A673 (cell line): ENCODE measurements at regions not wholly inside any gene's neighbourhood (a gene's known extent, or its start where the extent isn't known, plus 50 kb on each side); places are given as distances from the start of the nearest gene placed in this dataset.

Experiments used
- BruUV-seq: library from RNA; stranded (reverse); fragments of 400-500 nt; replicated peaks from 2 replicates; lab custom pipeline; 2021; lab: Mats Ljungman, UMichigan
- CTCF ChIA-PET: fragments of 300-600 bp; sonication (Branson Sonifier 250); formaldehyde crosslinking; loops from one replicate; lab custom pipeline; 2022; ENCODE audit warnings: antibody characterized with exemption; lab: Charles Lee
- POLR2A ChIA-PET: fragments of 300-600 bp; sonication (Branson Sonifier 250); formaldehyde crosslinking; loops from one replicate; lab custom pipeline; 2022; ENCODE audit warnings: antibody characterized with exemption; ENCODE audit not compliant: low non-redundant PET; lab: Charles Lee
- DNase-seq: peaks from one replicate; pipeline ENCODE4 v3.0.0-alpha.2; 2015; ENCODE audit warnings: low spot score
- H3K27ac ChIP-seq: fragments of 200-600 bp; sonication (generic); 2 replicates; pipeline ENCODE4 v1.5.1; 2016; ENCODE audit warnings: mixed run types, low read depth, mild to moderate bottlenecking, mixed read lengths, antibody characterized with exemption, low read length; ENCODE audit not compliant: poor library complexity, severe bottlenecking
- H3K27me3 ChIP-seq: fragments of 200-600 bp; sonication (generic); replicated peaks from 2 replicates; pipeline ENCODE4 v1.6.1; 2017; ENCODE audit warnings: mixed run types, low read depth, mild to moderate bottlenecking, mixed read lengths, antibody characterized with exemption, low read length; ENCODE audit not compliant: insufficient read depth, poor library complexity
- H3K36me3 ChIP-seq: fragments of 200-600 bp; sonication (generic); 2 replicates; pipeline ENCODE4 v1.6.1; 2016; ENCODE audit warnings: mixed run types, mild to moderate bottlenecking, mixed read lengths, antibody characterized with exemption, low read length; ENCODE audit not compliant: insufficient read depth, poor library complexity, severe bottlenecking
- H3K4me1 ChIP-seq: fragments of 200-600 bp; sonication (generic); 2 replicates; pipeline ENCODE4 v1.6.1; 2017; ENCODE audit warnings: mixed run types, mild to moderate bottlenecking, mixed read lengths, antibody characterized with exemption, low read length; ENCODE audit not compliant: insufficient read depth, poor library complexity, severe bottlenecking
- H3K4me3 ChIP-seq: fragments of 200-600 bp; sonication (generic); 2 replicates; pipeline ENCODE4 v1.5.1; 2016; ENCODE audit warnings: low read depth, mixed run types, mild to moderate bottlenecking, mixed read lengths, low read length; ENCODE audit not compliant: poor library complexity, severe bottlenecking
- H3K9me3 ChIP-seq: fragments of 200-600 bp; sonication (generic); 2 replicates; pipeline ENCODE4 v1.6.1; 2016; ENCODE audit warnings: mixed run types, low read depth, mild to moderate bottlenecking, mixed read lengths, antibody characterized with exemption, low read length; ENCODE audit not compliant: poor library complexity, severe bottlenecking
- EZH2 ChIP-seq: fragments of 200-600 bp; sonication (generic); IDR thresholded peaks from 2 replicates; pipeline ENCODE4 v1.6.1; 2017; ENCODE audit warnings: borderline replicate concordance, low read depth, mild to moderate bottlenecking, mixed read lengths, antibody characterized with exemption, low read length; ENCODE audit not compliant: poor library complexity, severe bottlenecking
- intact Hi-C: fragments of 100-400 bp; cut with micrococcal nuclease; formaldehyde crosslinking; loops from one replicate; pipeline ENCODE4 v1.10.0; 2022; ENCODE audit not compliant: unreplicated experiment
- TF ChIP-seq, protein P1 (sequence below): fragments of 300-800, 200-600 bp; sonication (generic); conservative IDR thresholded peaks from 2 replicates; pipeline ENCODE4 v1.5.1; 2017; ENCODE audit warnings: low read depth, mild to moderate bottlenecking, antibody characterized with exemption, low read length, moderate library complexity, mixed read lengths

DNA sequence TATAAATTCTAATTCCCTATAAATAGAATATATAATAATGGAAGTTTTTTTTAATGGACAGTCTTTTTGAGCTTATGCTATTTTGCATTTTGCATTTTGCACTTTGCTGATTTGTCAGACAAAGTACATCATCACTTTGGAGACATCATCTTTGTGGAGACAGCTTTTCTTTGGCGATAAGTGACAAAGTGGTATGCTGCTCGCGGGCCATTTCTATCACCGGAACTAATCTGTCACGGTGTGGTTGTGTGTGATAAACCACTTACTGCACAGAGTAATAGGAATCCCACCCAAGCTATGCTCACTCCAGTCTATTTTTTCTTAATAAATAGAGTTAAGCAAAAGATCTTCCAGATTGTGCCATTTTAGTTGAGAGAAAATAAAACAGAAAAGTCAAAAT lies 133.1 kb downstream of the MACIR start:
- POLR2A ChIA-PET: no interaction called here
- Histone ChIP-seq H3K4me1 (peaks cover 26% of the 10 kb centered on the region), H3K27me3 (no peaks in the 10 kb centered on the region), H3K27ac (no peak overlapping the region), H3K36me3 (no peaks in the 10 kb centered on the region), H3K9me3 (no peaks in the 10 kb centered on the region), H3K4me3 (no peak overlapping the region)
- DNase-seq: no peak
- TF ChIP-seq, protein P1, sequence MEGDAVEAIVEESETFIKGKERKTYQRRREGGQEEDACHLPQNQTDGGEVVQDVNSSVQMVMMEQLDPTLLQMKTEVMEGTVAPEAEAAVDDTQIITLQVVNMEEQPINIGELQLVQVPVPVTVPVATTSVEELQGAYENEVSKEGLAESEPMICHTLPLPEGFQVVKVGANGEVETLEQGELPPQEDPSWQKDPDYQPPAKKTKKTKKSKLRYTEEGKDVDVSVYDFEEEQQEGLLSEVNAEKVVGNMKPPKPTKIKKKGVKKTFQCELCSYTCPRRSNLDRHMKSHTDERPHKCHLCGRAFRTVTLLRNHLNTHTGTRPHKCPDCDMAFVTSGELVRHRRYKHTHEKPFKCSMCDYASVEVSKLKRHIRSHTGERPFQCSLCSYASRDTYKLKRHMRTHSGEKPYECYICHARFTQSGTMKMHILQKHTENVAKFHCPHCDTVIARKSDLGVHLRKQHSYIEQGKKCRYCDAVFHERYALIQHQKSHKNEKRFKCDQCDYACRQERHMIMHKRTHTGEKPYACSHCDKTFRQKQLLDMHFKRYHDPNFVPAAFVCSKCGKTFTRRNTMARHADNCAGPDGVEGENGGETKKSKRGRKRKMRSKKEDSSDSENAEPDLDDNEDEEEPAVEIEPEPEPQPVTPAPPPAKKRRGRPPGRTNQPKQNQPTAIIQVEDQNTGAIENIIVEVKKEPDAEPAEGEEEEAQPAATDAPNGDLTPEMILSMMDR: no peak
- no peak for TF ChIP-seq EZH2
- no TSS peak for BruUV-seq
- intact Hi-C loops: no loop called here
- CTCF ChIA-PET: no interaction called here

DNA sequence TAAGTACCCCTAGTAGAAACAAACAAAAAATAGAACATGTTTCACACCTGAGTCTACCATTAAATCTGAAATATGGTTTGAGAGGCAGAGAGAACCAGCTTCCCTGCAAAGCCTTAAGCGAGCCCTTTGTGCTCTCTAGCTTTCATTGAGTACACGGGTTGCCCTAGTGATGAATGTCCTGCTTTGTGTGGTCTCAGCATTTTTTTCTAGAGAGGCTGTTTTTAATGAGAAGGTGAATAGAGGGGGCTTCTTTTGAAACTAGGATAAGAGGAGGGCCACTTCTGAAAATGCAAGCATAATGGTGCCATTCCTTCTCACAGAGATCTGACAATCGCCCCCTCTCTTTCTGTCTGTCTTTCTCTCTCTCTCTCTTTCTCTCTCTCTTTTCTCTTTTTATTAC lies 131.3 kb downstream of the MACIR start:
- no TSS peak for BruUV-seq

DNA sequence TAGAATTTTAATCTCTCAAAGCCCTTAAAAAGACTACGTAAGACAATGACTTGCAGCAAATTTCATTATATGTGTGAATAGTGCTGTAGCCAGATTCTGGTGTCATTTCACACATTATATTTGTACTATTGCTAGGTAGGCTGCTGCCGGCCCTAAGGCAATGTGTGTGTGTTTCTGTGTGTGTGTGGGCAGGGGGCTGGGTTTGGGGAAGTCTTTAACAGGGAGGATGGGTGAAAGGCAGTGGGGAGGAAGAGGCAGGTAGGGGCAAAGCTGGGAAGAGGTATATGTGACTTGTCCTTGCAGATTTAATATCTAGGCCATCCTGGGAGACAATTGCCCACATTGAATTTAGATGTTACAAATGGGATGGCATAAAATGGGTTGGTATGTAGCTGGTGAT lies 130.8 kb downstream of the MACIR start:
- CTCF ChIA-PET: no interaction called here
- POLR2A ChIA-PET: no interaction called here
- no peak for TF ChIP-seq EZH2
- TF ChIP-seq, protein P1: no peak
- H3K4me1 ChIP-seq: peaks cover 18% of the 10 kb centered on the region
- H3K36me3 ChIP-seq: no peaks in the 10 kb centered on the region
- no peak overlapping the region for H3K27ac ChIP-seq
- no TSS peak for BruUV-seq
- H3K4me3 ChIP-seq: no peak overlapping the region
- H3K27me3 ChIP-seq: no peaks in the 10 kb centered on the region
- no peak for DNase-seq
- no peaks in the 10 kb centered on the region for H3K9me3 ChIP-seq
- intact Hi-C loops: no loop called here

More for the DNA sequence above, 131.3 kb downstream of the MACIR start:
- Histone ChIP-seq H3K4me1 (peaks cover 23% of the 10 kb centered on the region), H3K27me3 (no peaks in the 10 kb centered on the region), H3K36me3 (no peaks in the 10 kb centered on the region), H3K27ac (no peak overlapping the region), H3K9me3 (no peaks in the 10 kb centered on the region), H3K4me3 (no peak overlapping the region)
- TF ChIP-seq, protein P1: no peak
- no peak for TF ChIP-seq EZH2
- no peak for DNase-seq
- POLR2A ChIA-PET: no interaction called here
- CTCF ChIA-PET: no interaction called here
- intact Hi-C loops: no loop called here
